HepG2 (cell line): ENCODE measurements at regions not wholly inside any gene's neighbourhood (a gene's known extent, or its start where the extent isn't known, plus 50 kb on each side); places are given as distances from the start of the nearest gene placed in this dataset.
"Not testable (repeated sequence)": the region's sequence is repeated elsewhere in the genome, so short reads cannot be mapped to it uniquely, and the experiment has no call there.

Experiments used
- ATAC-seq: fragments of 200-7000 bp; cut with Tn5 transposase; 3 replicates; pipeline ENCODE4 v1.9.1; 2020; ENCODE audit warnings: mild to moderate bottlenecking, moderate library complexity
- BruUV-seq: library from RNA; stranded (reverse); fragments of 400-500 nt; replicated peaks from 2 replicates; lab custom pipeline; 2021; lab: Mats Ljungman, UMichigan
- CTCF ChIA-PET: fragments of 300-600 bp; formaldehyde crosslinking; extraction: SDS; loops from one replicate; lab custom pipeline; 2021; ENCODE audit warnings: low total read pairs, inconsistent platforms, low intra/inter-chr PET ratio; lab: Yijun Ruan, JAX
- POLR2A ChIA-PET: fragments of 350-600 bp; sonication (Branson Sonifier 250); formaldehyde crosslinking; loops from one replicate; lab custom pipeline; 2020; ENCODE audit warnings: antibody characterized with exemption, inconsistent platforms; lab: Yijun Ruan, JAX
- DNase-seq: peaks from one replicate; pipeline ENCODE4 v3.0.0-alpha.2; 2015; ENCODE audit warnings: low spot score
- FAIRE-seq: peaks from 3 replicates; lab custom pipeline; 2011; peaks lifted over from hg19 to GRCh38; lab: Jason Lieb, UNC
- H2AFZ ChIP-seq: one replicate; pipeline ENCODE4 v1.6.1; 2011; ENCODE audit warnings: low read length, inconsistent platforms
- H3K27ac ChIP-seq: fragments of 300-600 bp; 3 replicates; pipeline ENCODE4 v1.8.0; 2011; ENCODE audit warnings: mixed run types, mild to moderate bottlenecking, mixed read lengths, low read length, inconsistent platforms; ENCODE audit not compliant: insufficient read depth; ENCODE audit errors: extremely low read length
- H3K27me3 ChIP-seq, 2 experiments: fragments of 200-600 bp in 1 of 2; 2 replicates in 1 of 2; 3 replicates in 1 of 2; pipeline versions ENCODE4 v1.6.0 to v1.8.0; 2011; ENCODE audit warnings: low read length in 2 of 2, mild to moderate bottlenecking in 2 of 2, moderate library complexity in 2 of 2, inconsistent platforms in 1 of 2; ENCODE audit not compliant: insufficient read depth in 2 of 2, control insufficient read depth in 1 of 2
- H3K36me3 ChIP-seq, 2 experiments: fragments of 200-600 bp in 1 of 2; replicated peaks in 1 of 2; 2 replicates in 1 of 2; 3 replicates in 1 of 2; pipeline versions ENCODE4 v1.5.1 to v1.8.0; 2011; ENCODE audit warnings: low read length in 2 of 2, inconsistent platforms in 1 of 2; ENCODE audit not compliant: insufficient read depth in 2 of 2, control insufficient read depth in 1 of 2
- H3K4me1 ChIP-seq: 2 replicates; pipeline ENCODE4 v1.5.1; 2012; ENCODE audit warnings: low read length, inconsistent platforms; ENCODE audit not compliant: insufficient read depth
- H3K4me2 ChIP-seq: 2 replicates; pipeline ENCODE4 v1.6.0; 2011; ENCODE audit warnings: low read depth, low read length, inconsistent platforms
- H3K4me3 ChIP-seq, 3 experiments: fragments of 200-600 bp in 1 of 3; sonication (generic), shearing (Covaris generic) in 1 of 3; replicated peaks in 1 of 3; 2 replicates each; pipeline ENCODE4 v1.5.1; 2011 to 2016; ENCODE audit warnings: low read length in 3 of 3, inconsistent platforms in 2 of 3, low read depth in 2 of 3, mild to moderate bottlenecking in 2 of 3, control low read depth in 1 of 3, mixed read lengths in 1 of 3; ENCODE audit not compliant: insufficient read depth in 1 of 3
- H3K79me2 ChIP-seq: one replicate; pipeline ENCODE4 v1.6.1; 2011; ENCODE audit warnings: low read length, inconsistent platforms; ENCODE audit not compliant: insufficient read depth
- H3K9ac ChIP-seq: 2 replicates; pipeline ENCODE4 v1.6.0; 2011; ENCODE audit warnings: mild to moderate bottlenecking, low read depth, low read length, inconsistent platforms; ENCODE audit not compliant: insufficient read depth
- H3K9me3 ChIP-seq: 2 replicates; pipeline ENCODE4 v1.5.1; 2012; ENCODE audit warnings: mild to moderate bottlenecking, low read length
- H4K20me1 ChIP-seq: 2 replicates; pipeline ENCODE4 v1.6.0; 2011; ENCODE audit warnings: inconsistent platforms, mild to moderate bottlenecking, low read length, moderate library complexity; ENCODE audit not compliant: insufficient read depth
- ATRX ChIP-seq: sonication (generic); formaldehyde crosslinking; IDR thresholded peaks from 2 replicates; pipeline ENCODE4 v1.4.0; 2020; ENCODE audit warnings: missing genetic modification reagents, borderline replicate concordance
- BORCS8-MEF2B ChIP-seq: sonication (generic); formaldehyde crosslinking; IDR thresholded peaks from 2 replicates; pipeline ENCODE4 v1.8.0; 2022; ENCODE audit warnings: mild to moderate bottlenecking, missing genetic modification reagents
- DDIT3 ChIP-seq: sonication (generic); formaldehyde crosslinking; IDR thresholded peaks from 2 replicates; pipeline ENCODE4 v1.4.0; 2020; ENCODE audit warnings: mild to moderate bottlenecking, missing genetic modification reagents
- E2F5 ChIP-seq: sonication (generic); formaldehyde crosslinking; conservative IDR thresholded peaks from 2 replicates; pipeline ENCODE4 v1.4.0; 2020; ENCODE audit warnings: missing genetic modification reagents
- HNRNPK ChIP-seq: fragments of 200-400 bp; formaldehyde crosslinking; IDR thresholded peaks from 2 replicates; pipeline ENCODE4 v1.6.1; 2018; ENCODE audit warnings: low read length, low read depth, moderate library complexity, mild to moderate bottlenecking; ENCODE audit not compliant: poor library complexity, severe bottlenecking
- KLF15 ChIP-seq: sonication (generic); formaldehyde crosslinking; IDR thresholded peaks from 2 replicates; pipeline ENCODE4 v1.8.1; 2023; ENCODE audit warnings: borderline replicate concordance, mild to moderate bottlenecking, inconsistent platforms, missing genetic modification reagents, mixed read lengths
- MED8 ChIP-seq: sonication (generic); formaldehyde crosslinking; IDR thresholded peaks from 2 replicates; pipeline ENCODE4 v1.8.1; 2023; ENCODE audit warnings: mild to moderate bottlenecking, missing genetic modification reagents; ENCODE audit not compliant: insufficient replicate concordance
- MEIS1 ChIP-seq: sonication (generic); formaldehyde crosslinking; IDR thresholded peaks from 2 replicates; pipeline ENCODE4 v1.9.0; 2021; ENCODE audit warnings: mild to moderate bottlenecking, missing genetic modification reagents, moderate library complexity, borderline replicate concordance
- NR2C2 ChIP-seq: sonication (generic); formaldehyde crosslinking; IDR thresholded peaks from 2 replicates; pipeline ENCODE4 v1.4.0; 2020; ENCODE audit warnings: missing genetic modification reagents, mild to moderate bottlenecking, moderate library complexity, borderline replicate concordance
- PAX8 ChIP-seq: sonication (generic); formaldehyde crosslinking; IDR thresholded peaks from 2 replicates; pipeline ENCODE4 v1.8.0; 2022; ENCODE audit warnings: mild to moderate bottlenecking, missing genetic modification reagents, borderline replicate concordance
- SNRNP70 ChIP-seq: fragments of 200-400 bp; formaldehyde crosslinking; IDR thresholded peaks from 2 replicates; pipeline ENCODE4 v1.6.1; 2017; ENCODE audit warnings: mild to moderate bottlenecking, low read depth, low read length, moderate library complexity
- TARDBP ChIP-seq: sonication (generic); formaldehyde crosslinking; IDR thresholded peaks from 2 replicates; pipeline ENCODE4 v1.8.0; 2022; ENCODE audit warnings: mild to moderate bottlenecking, missing genetic modification reagents
- U2AF1 ChIP-seq: fragments of 200-400 bp; formaldehyde crosslinking; optimal IDR thresholded peaks from 2 replicates; pipeline ENCODE3; 2017; ENCODE audit warnings: mild to moderate bottlenecking, low read depth, low read length
- XBP1 ChIP-seq: sonication (generic); formaldehyde crosslinking; IDR thresholded peaks from 2 replicates; pipeline ENCODE4 v1.5.0; 2020; ENCODE audit warnings: missing genetic modification reagents
- YEATS4 ChIP-seq: sonication (generic); formaldehyde crosslinking; IDR thresholded peaks from 2 replicates; pipeline ENCODE4 v1.4.0; 2020; ENCODE audit warnings: missing genetic modification reagents, borderline replicate concordance
- ZNF580 ChIP-seq: IDR thresholded peaks from 2 replicates; pipeline ENCODE4 v1.6.1; 2016; ENCODE audit warnings: low read depth, borderline replicate concordance
- ZNF850 ChIP-seq: sonication (generic); formaldehyde crosslinking; conservative IDR thresholded peaks from 2 replicates; pipeline ENCODE4 v1.9.0; 2021; ENCODE audit warnings: mild to moderate bottlenecking, missing genetic modification reagents
- WGBS: methylation state at CpG from one replicate; pipeline ENCODE4 v1.1.6; 2017; ENCODE audit warnings: low lambda C conversion rate; 5-methylcytosine and 5-hydroxymethylcytosine counted together
- in situ Hi-C: cut with HindIII; loops from 2 replicates; pipeline ENCODE4 v1.10.0; 2017; ENCODE audit warnings: low pct_unique_long_range_greater_than_20kb; ENCODE audit not compliant: extremely low pct_ligation_motif_present
- intact Hi-C: fragments of 100-400 bp; cut with micrococcal nuclease; formaldehyde crosslinking; loops from one replicate; pipeline ENCODE4 v1.10.0; 2022; ENCODE audit not compliant: unreplicated experiment

GRCh38 chr2:242061930-242062329 is 192.4 kb downstream of the RTP5 start:
- H3K4me1 ChIP-seq = peaks cover 20% of the 10 kb centered on the region
- H3K9me3 ChIP-seq, H3K36me3 ChIP-seq, intact Hi-C loops, POLR2A ChIA-PET, H3K9ac ChIP-seq, H3K4me2 ChIP-seq, CTCF ChIA-PET, ATAC-seq, DNase-seq, H3K27ac ChIP-seq, H3K4me3 ChIP-seq, H2AFZ ChIP-seq, in situ Hi-C loops, H3K79me2 ChIP-seq, BruUV-seq, FAIRE-seq, H4K20me1 ChIP-seq: not testable (repeated sequence)
- 94% methylated on average over 14 of the region's 17 CpGs for WGBS
- H3K27me3 ChIP-seq = peaks cover 0 to 12% of the 10 kb centered on the region in 2 experiments; a peak in 1 of 5 replicates

- Histone ChIP-seq H3K9me3 (no peaks in the 10 kb centered on the region; the same call in 1 of the 2 replicates), H3K79me2 (no peaks in the 10 kb centered on the region), H3K36me3 (no peaks in the 10 kb centered on the region), H4K20me1 (no peaks in the 10 kb centered on the region), H2AFZ (no peak overlapping the region), H3K9ac (no peak overlapping the region), H3K27me3 (0 out of 5 replicates have a peak, but pooled peaks cover 0 to under 1% of the 10 kb centered on the region in 2 experiments), H3K4me2 (no peak overlapping the region), H3K4me1 (peaks cover 21% of the 10 kb centered on the region), H3K27ac (no peak overlapping the region), H3K4me3 (no peak overlapping the region)
- POLR2A ChIA-PET = interaction anchor here (1.0 kb wide), 1 partner anchor 17 kb away, joined by 3 read pairs; no protein-coding TSS in a partner anchor
- in situ Hi-C loops = no loop called here
- ATAC-seq (no peak), FAIRE-seq (no peak), DNase-seq (no peak)
- CTCF ChIA-PET = no interaction called here
- 88% methylated on average over 2 of the region's 2 CpGs for WGBS
- intact Hi-C loops = no loop called here
- no TSS peak for BruUV-seq
- TF ChIP-seq YEATS4 (CRISPR knock-in tag) = no peak
- no peak for TF ChIP-seq BORCS8-MEF2B (CRISPR knock-in tag)
- no peak for TF ChIP-seq PAX8
- TF ChIP-seq TARDBP = no peak
- TF ChIP-seq DDIT3 (CRISPR knock-in tag) = no peak
- TF ChIP-seq ZNF580 (CRISPR knock-in tag) = no peak
- no peak for TF ChIP-seq ATRX
- TF ChIP-seq MED8 (CRISPR knock-in tag) = no peak
- TF ChIP-seq HNRNPK = no peak
- no peak for TF ChIP-seq NR2C2
- no peak for TF ChIP-seq KLF15 (CRISPR knock-in tag)
- TF ChIP-seq SNRNP70 = no peak
- no peak for TF ChIP-seq ZNF850 (CRISPR knock-in tag)
- no peak for TF ChIP-seq E2F5 (CRISPR knock-in tag)
- TF ChIP-seq MEIS1 = no peak
- TF ChIP-seq U2AF1 = no peak
- no peak for TF ChIP-seq XBP1 (CRISPR knock-in tag)
Measured at GRCh38 chr2:242063436-242063835, 193.9 kb downstream of the RTP5 start.
